Left lung (tissue), 4 donors: ENCODE measurements at regions not wholly inside any gene's neighbourhood (a gene's known extent, or its start where the extent isn't known, plus 50 kb on each side); places are given as distances from the start of the nearest gene placed in this dataset.

Experiments used
- ATAC-seq: fragments of 200-7000 bp; cut with Tn5 transposase; one replicate; pipeline ENCODE4 v1.9.1; 2020; ENCODE audit warnings: moderate library complexity
- DNase-seq, 4 donors: peaks; one replicate each; pipeline ENCODE4 v3.0.0-alpha.2; 2013 to 2020
- H3K27ac ChIP-seq, 2 donors: fragments of 200-600 bp; sonication (generic) in 1 of 2; one replicate each; pipeline versions ENCODE4 v1.5.0 to v1.8.0; 2020 to 2021
- H3K27me3 ChIP-seq, 2 donors: fragments of 200-600 bp; sonication (generic) in 1 of 2; one replicate each; pipeline versions ENCODE4 v1.5.0 to v1.8.0; 2020 to 2021
- H3K36me3 ChIP-seq, 2 donors: fragments of 200-600 bp; sonication (generic) in 1 of 2; one replicate each; pipeline versions ENCODE4 v1.5.0 to v1.8.0; 2020 to 2021
- H3K4me1 ChIP-seq, 2 donors: fragments of 200-600 bp; one replicate each; pipeline ENCODE4 v1.8.0; 2021
- H3K4me3 ChIP-seq, 2 donors: fragments of 200-600 bp; sonication (generic) in 1 of 2; one replicate each; pipeline versions ENCODE4 v1.5.0 to v1.8.0; 2020 to 2021; ENCODE audit warnings: mild to moderate bottlenecking in 1 of 2
- H3K9me3 ChIP-seq, 2 donors: fragments of 200-600 bp; sonication (generic) in 1 of 2; one replicate each; pipeline versions ENCODE4 v1.5.0 to v1.8.0; 2020 to 2021
- CTCF ChIP-seq, 2 donors: fragments of 200-600 bp; sonication (generic) in 1 of 2; IDR thresholded peaks; one replicate each; pipeline versions ENCODE4 v1.5.0 to v1.8.0; 2021; ENCODE audit warnings: antibody characterized with exemption in 2 of 2
- intact Hi-C, 2 donors: fragments of 100-400 bp; cut with DNase I; formaldehyde crosslinking; loops; one replicate each; pipeline versions ENCODE4 v1.11.2 to v1.14.2; 2022
- donor health status: DM: no; HTN: yes; CAD: no.
- donor health status: DM: no; HTN: no; CAD: no.

GRCh38 chr13:85592211-85592610 lies 207.0 kb downstream of the SLITRK6 start:
- ATAC-seq (no peak), DNase-seq (no peak)
- H3K4me3 ChIP-seq, result no peak overlapping the region
- no peaks in the 10 kb centered on the region for H3K27me3 ChIP-seq
- H3K4me1 ChIP-seq, result no peaks in the 10 kb centered on the region
- intact Hi-C loops, result no loop called here
- no peaks in the 10 kb centered on the region for H3K36me3 ChIP-seq
- TF ChIP-seq CTCF (IDR thresholded peaks at IDR 0.05), result no peak
- peaks cover 0 to 12% of the 10 kb centered on the region in 2 donors for H3K9me3 ChIP-seq
- H3K27ac ChIP-seq, result no peak overlapping the region

- H3K4me1 ChIP-seq, result no peaks in the 10 kb centered on the region
- no peak for DNase-seq
- TF ChIP-seq CTCF (IDR thresholded peaks at IDR 0.05), result no peak
- peaks cover 0 to 17% of the 10 kb centered on the region in 2 donors for H3K9me3 ChIP-seq
- H3K27me3 ChIP-seq, result no peaks in the 10 kb centered on the region
- no peak overlapping the region for H3K4me3 ChIP-seq
- H3K27ac ChIP-seq, result no peak overlapping the region
- intact Hi-C loops, result no loop called here
- no peaks in the 10 kb centered on the region for H3K36me3 ChIP-seq
- no peak for ATAC-seq
These were observed 208.8 kb downstream of the SLITRK6 start for GRCh38 chr13:85590231-85590931.

GRCh38 chr13:85589021-85589420 lies 210.2 kb downstream of the SLITRK6 start:
- H3K36me3 ChIP-seq, result no peaks in the 10 kb centered on the region
- no peak for TF ChIP-seq CTCF (IDR thresholded peaks at IDR 0.05)
- H3K27ac ChIP-seq, result no peak overlapping the region
- DNase-seq (no peak), ATAC-seq (no peak)
- no peaks in the 10 kb centered on the region for H3K27me3 ChIP-seq
- intact Hi-C loops, result no loop called here
- H3K4me1 ChIP-seq, result no peaks in the 10 kb centered on the region
- no peak overlapping the region for H3K4me3 ChIP-seq
- peaks cover 0 to 15% of the 10 kb centered on the region in 2 donors for H3K9me3 ChIP-seq

GRCh38 chr13:85588359-85588758 lies 210.9 kb downstream of the SLITRK6 start:
- Histone ChIP-seq H3K4me1 (no peaks in the 10 kb centered on the region), H3K9me3 (peaks cover 0 to 15% of the 10 kb centered on the region in 2 donors), H3K4me3 (no peak overlapping the region), H3K36me3 (no peaks in the 10 kb centered on the region), H3K27me3 (no peaks in the 10 kb centered on the region), H3K27ac (no peak overlapping the region)
- TF ChIP-seq CTCF (IDR thresholded peaks at IDR 0.05), result no peak
- ATAC-seq (no peak), DNase-seq (no peak)
- intact Hi-C loops, result no loop called here

- no peaks in the 10 kb centered on the region for H3K36me3 ChIP-seq
- intact Hi-C loops, result no loop called here
- H3K27ac ChIP-seq, result no peak overlapping the region
- no peaks in the 10 kb centered on the region for H3K4me1 ChIP-seq
- TF ChIP-seq CTCF (IDR thresholded peaks at IDR 0.05), result no peak
- H3K9me3 ChIP-seq, result peaks cover 0 to 15% of the 10 kb centered on the region in 2 donors
- no peaks in the 10 kb centered on the region for H3K27me3 ChIP-seq
- no peak overlapping the region for H3K4me3 ChIP-seq
- DNase-seq, result no peak
- no peak for ATAC-seq
These were observed 212.4 kb downstream of the SLITRK6 start for GRCh38 chr13:85586856-85587255.
